ENCODE measurements at regions not wholly inside any gene's neighbourhood (a gene's known extent, or its start where the extent isn't known, plus 50 kb on each side); places are given as distances from the start of the nearest gene placed in this dataset.
"Not testable (repeated sequence)": the region's sequence is repeated elsewhere in the genome, so short reads cannot be mapped to it uniquely, and the experiment has no call there.

- TF ChIP-seq EZH2 (IDR thresholded peaks at IDR 0.05; ENCODE audit: low read length) (no peak), CTCF (optimal IDR thresholded peaks at IDR 0.05 in 1 of 3, IDR thresholded peaks at IDR 0.05 in 1 of 3, conservative IDR thresholded peaks at IDR 0.05 in 1 of 3; ENCODE audit: extremely low read depth in 1 of 3, insufficient read depth in 2 of 3, low read length in 3 of 3) (no peak)
- FAIRE-seq = no peak
- no peaks in the 10 kb centered on the region for H3K36me3 ChIP-seq (ENCODE audit: control insufficient read depth in 2 of 2, extremely low read depth in 1 of 2, insufficient read depth in 2 of 2, low read length in 2 of 2)
- H3K9me3 ChIP-seq (ENCODE audit: control insufficient read depth, low read depth, low read length) = peaks cover 4% of the 10 kb centered on the region
- H3K9ac ChIP-seq (ENCODE audit: control insufficient read depth, extremely low read depth, insufficient read depth, low read length) = no peak overlapping the region
- H3K27me3 ChIP-seq (ENCODE audit: control insufficient read depth, extremely low read depth, insufficient read depth, low read length) = no peaks in the 10 kb centered on the region
- H3K27ac ChIP-seq (ENCODE audit: control insufficient read depth, insufficient read depth, low read length) = no peak overlapping the region
- no peaks in the 10 kb centered on the region for H3K4me1 ChIP-seq (ENCODE audit: control insufficient read depth, extremely low read depth, insufficient read depth, low read length)
- H4K20me1 ChIP-seq (ENCODE audit: control insufficient read depth, extremely low read depth, insufficient read depth, low read length) = no peaks in the 10 kb centered on the region
- no peaks in the 10 kb centered on the region for H3K79me2 ChIP-seq (ENCODE audit: control insufficient read depth, insufficient read depth, low read length)
- H3K4me3 ChIP-seq (ENCODE audit: control insufficient read depth in 2 of 3, extremely low read depth in 1 of 3, insufficient read depth in 2 of 3, low read depth in 1 of 3, low read length in 3 of 3) = no peak overlapping the region
- no peak for DNase-seq (ENCODE audit: low read depth, low spot score)
- no peak overlapping the region for H2AFZ ChIP-seq (ENCODE audit: control insufficient read depth, low read length)
- H3K4me2 ChIP-seq (ENCODE audit: control insufficient read depth, extremely low read depth, insufficient read depth, low read depth, low read length) = no peak overlapping the region
- dilution Hi-C loops (cut with MboI; ENCODE audit: extremely low pct_ligation_motif_present, low sequenced_read_pairs) = no loop called here
- H3K9me1 ChIP-seq (ENCODE audit: control insufficient read depth, extremely low read depth, insufficient read depth, low read length) = no peaks in the 10 kb centered on the region
Measured at GRCh38 chr17:27158382-27158781, 135.5 kb upstream of the WSB1 start.

DNA sequence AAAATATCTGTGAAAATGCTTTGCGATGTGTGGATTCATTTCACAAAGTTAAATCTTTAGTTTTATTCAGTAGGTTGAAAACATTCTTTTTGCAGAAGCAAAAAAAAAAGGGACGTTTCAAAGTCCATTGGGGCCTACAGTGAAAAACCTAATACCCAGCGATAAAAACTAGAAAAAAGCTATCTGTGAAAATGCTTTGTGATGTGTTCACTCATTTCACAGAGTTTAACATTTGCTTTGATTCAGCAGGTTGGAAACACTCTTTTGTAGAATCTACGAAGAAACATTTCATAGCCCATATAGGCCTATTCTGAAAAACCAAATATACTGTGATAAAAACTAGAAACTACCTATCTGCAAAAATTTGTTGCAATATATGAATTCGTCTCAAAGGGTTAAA, 113.6 kb upstream of the WSB1 start:
- Histone ChIP-seq H3K36me3 (ENCODE audit: control insufficient read depth in 2 of 2, extremely low read depth in 1 of 2, insufficient read depth in 2 of 2, low read length in 2 of 2) (no peaks in the 10 kb centered on the region), H3K9ac (ENCODE audit: control insufficient read depth, extremely low read depth, insufficient read depth, low read length) (no peak overlapping the region), H3K4me2 (ENCODE audit: control insufficient read depth, extremely low read depth, insufficient read depth, low read depth, low read length) (no peak overlapping the region), H3K9me1 (ENCODE audit: control insufficient read depth, extremely low read depth, insufficient read depth, low read length) (no peaks in the 10 kb centered on the region), H3K9me3 (ENCODE audit: control insufficient read depth, low read depth, low read length) (no peaks in the 10 kb centered on the region), H3K79me2 (ENCODE audit: control insufficient read depth, insufficient read depth, low read length) (no peaks in the 10 kb centered on the region), H2AFZ (ENCODE audit: control insufficient read depth, low read length) (no peak overlapping the region), H3K27ac (ENCODE audit: control insufficient read depth, insufficient read depth, low read length) (no peak overlapping the region), H3K4me3 (ENCODE audit: control insufficient read depth in 2 of 3, extremely low read depth in 1 of 3, insufficient read depth in 2 of 3, low read depth in 1 of 3, low read length in 3 of 3) (no peak overlapping the region), H3K27me3 (ENCODE audit: control insufficient read depth, extremely low read depth, insufficient read depth, low read length) (no peaks in the 10 kb centered on the region), H4K20me1 (ENCODE audit: control insufficient read depth, extremely low read depth, insufficient read depth, low read length) (no peaks in the 10 kb centered on the region), H3K4me1 (ENCODE audit: control insufficient read depth, extremely low read depth, insufficient read depth, low read length) (no peaks in the 10 kb centered on the region)
- FAIRE-seq (no peak), DNase-seq (ENCODE audit: low read depth, low spot score) (no peak)
- TF ChIP-seq CTCF (optimal IDR thresholded peaks at IDR 0.05 in 1 of 3, IDR thresholded peaks at IDR 0.05 in 1 of 3, conservative IDR thresholded peaks at IDR 0.05 in 1 of 3; ENCODE audit: extremely low read depth in 1 of 3, insufficient read depth in 2 of 3, low read length in 3 of 3) (no peak), EZH2 (IDR thresholded peaks at IDR 0.05; ENCODE audit: low read length) (no peak)
- dilution Hi-C loops (cut with MboI; ENCODE audit: extremely low pct_ligation_motif_present, low sequenced_read_pairs) = no loop called here

DNA sequence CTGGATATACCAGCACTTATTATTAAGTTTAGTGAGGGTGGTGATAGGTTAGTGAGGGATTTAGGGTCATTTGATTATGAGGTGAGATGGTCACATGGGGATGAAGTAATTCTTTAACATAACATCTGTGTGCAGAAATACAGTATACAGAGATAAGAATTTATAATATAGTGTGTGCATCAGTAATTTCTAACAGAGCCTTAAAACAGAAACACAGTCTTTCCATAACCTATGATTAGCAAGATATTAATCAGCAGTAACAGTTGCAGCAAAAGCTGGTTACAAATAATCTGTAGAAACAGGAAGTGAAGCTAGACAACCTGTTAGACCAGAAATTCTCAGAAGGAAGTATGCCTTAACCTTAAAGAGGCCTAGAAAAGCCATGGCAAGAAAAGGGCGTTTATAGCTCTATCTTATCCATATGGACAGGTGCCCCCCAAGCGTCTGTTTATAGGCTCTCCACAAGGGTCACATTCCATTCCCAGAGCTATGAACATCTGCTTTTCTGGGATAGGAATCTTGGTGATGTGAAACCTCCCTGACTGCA, 112.5 kb upstream of the WSB1 start:
- DNase-seq (ENCODE audit: low read depth, low spot score); dilution Hi-C loops (cut with MboI; ENCODE audit: extremely low pct_ligation_motif_present, low sequenced_read_pairs); H3K9me1 ChIP-seq (ENCODE audit: control insufficient read depth, extremely low read depth, insufficient read depth, low read length); H2AFZ ChIP-seq (ENCODE audit: control insufficient read depth, low read length); H3K4me1 ChIP-seq (ENCODE audit: control insufficient read depth, extremely low read depth, insufficient read depth, low read length); H3K4me2 ChIP-seq (ENCODE audit: control insufficient read depth, extremely low read depth, insufficient read depth, low read depth, low read length); H3K9ac ChIP-seq (ENCODE audit: control insufficient read depth, extremely low read depth, insufficient read depth, low read length); FAIRE-seq; H4K20me1 ChIP-seq (ENCODE audit: control insufficient read depth, extremely low read depth, insufficient read depth, low read length); H3K4me3 ChIP-seq (ENCODE audit: control insufficient read depth in 2 of 3, extremely low read depth in 1 of 3, insufficient read depth in 2 of 3, low read depth in 1 of 3, low read length in 3 of 3); H3K36me3 ChIP-seq (ENCODE audit: control insufficient read depth in 2 of 2, extremely low read depth in 1 of 2, insufficient read depth in 2 of 2, low read length in 2 of 2); H3K27ac ChIP-seq (ENCODE audit: control insufficient read depth, insufficient read depth, low read length); H3K79me2 ChIP-seq (ENCODE audit: control insufficient read depth, insufficient read depth, low read length); H3K9me3 ChIP-seq (ENCODE audit: control insufficient read depth, low read depth, low read length); H3K27me3 ChIP-seq (ENCODE audit: control insufficient read depth, extremely low read depth, insufficient read depth, low read length): not testable (repeated sequence)

Measured in keratinocyte (primary cell).